AG10803 (cell line): ENCODE measurements at regions not wholly inside any gene's neighbourhood (a gene's known extent, or its start where the extent isn't known, plus 50 kb on each side); places are given as distances from the start of the nearest gene placed in this dataset.

Source experiments
- DNase-seq: peaks from one replicate; pipeline ENCODE4 v3.0.0; 2010; ENCODE audit warnings: low read depth
- H3K4me3 ChIP-seq: 2 replicates; pipeline ENCODE4 v1.5.1; 2011; ENCODE audit warnings: mild to moderate bottlenecking, low read length, control low read depth
- CTCF ChIP-seq: conservative IDR thresholded peaks from 2 replicates; pipeline ENCODE4 v1.5.1; 2011; ENCODE audit warnings: mild to moderate bottlenecking, low read length, control low read depth, inconsistent platforms

- DNase-seq = peak; percentile 11
- no peak for TF ChIP-seq CTCF
- no peak overlapping the region for H3K4me3 ChIP-seq
These were observed 406.0 kb upstream of the MAF start for GRCh38 chr16:80006241-80007215.

GRCh38 chr16:80004113-80004512 lies 403.6 kb upstream of the MAF start:
- no peak for TF ChIP-seq CTCF
- no peak for DNase-seq
- H3K4me3 ChIP-seq = no peak overlapping the region

- no peak overlapping the region for H3K4me3 ChIP-seq
- no peak for TF ChIP-seq CTCF
- DNase-seq = no peak
These were observed 401.7 kb upstream of the MAF start for GRCh38 chr16:80002261-80002660.

GRCh38 chr16:79998143-79998542 lies 397.6 kb upstream of the MAF start:
- no peak overlapping the region for H3K4me3 ChIP-seq
- no peak for TF ChIP-seq CTCF

GRCh38 chr16:79997257-79997656 lies 396.7 kb upstream of the MAF start:
- TF ChIP-seq CTCF = peak; percentile 67
- peak; percentile 24 for DNase-seq

More at GRCh38 chr16:79998143-79998542, 397.6 kb upstream of the MAF start:
- no peak for DNase-seq

GRCh38 chr16:79996321-79996720 lies 395.8 kb upstream of the MAF start:
- no peak overlapping the region for H3K4me3 ChIP-seq
- DNase-seq = no peak
- no peak for TF ChIP-seq CTCF

More at GRCh38 chr16:79997257-79997656, 396.7 kb upstream of the MAF start:
- no peak overlapping the region for H3K4me3 ChIP-seq

GRCh38 chr16:79995315-79995714 lies 394.8 kb upstream of the MAF start:
- H3K4me3 ChIP-seq = no peak overlapping the region
- TF ChIP-seq CTCF = no peak
- no peak for DNase-seq
